ENCODE measurements at regions not wholly inside any gene's neighbourhood (a gene's known extent, or its start where the extent isn't known, plus 50 kb on each side); places are given as distances from the start of the nearest gene placed in this dataset.
"Not testable (repeated sequence)": the region's sequence is repeated elsewhere in the genome, so short reads cannot be mapped to it uniquely, and the experiment has no call there.

- intact Hi-C loops (cut with DNase I): no loop called here
- 92 to 94% methylated on average over 4 of the region's 4 CpGs for WGBS, 2 donors
- Histone ChIP-seq H3K9me3 (ENCODE audit: control insufficient read depth, low read length) (no peaks in the 10 kb centered on the region), H3K4me1 (ENCODE audit: control insufficient read depth in 1 of 2, insufficient read depth in 2 of 2, low read length in 2 of 2) (no peaks in the 10 kb centered on the region), H3K27ac (ENCODE audit: low read depth in 1 of 2, low read length in 2 of 2) (no peak overlapping the region), H3K27me3 (ENCODE audit: control insufficient read depth in 1 of 2, insufficient read depth in 2 of 2, low read length in 1 of 2) (no peaks in the 10 kb centered on the region), H3K4me3 (ENCODE audit: low read length in 2 of 2) (no peak overlapping the region), H3K36me3 (ENCODE audit: control insufficient read depth in 1 of 2, insufficient read depth in 2 of 2, low read length in 1 of 2) (no peaks in the 10 kb centered on the region)
- DNase-seq (no peak), ATAC-seq (ENCODE audit: low FRiP score) (no peak)
Observed at GRCh38 chr10:30210296-30210695, 138.8 kb downstream of the MTPAP start.

DNA sequence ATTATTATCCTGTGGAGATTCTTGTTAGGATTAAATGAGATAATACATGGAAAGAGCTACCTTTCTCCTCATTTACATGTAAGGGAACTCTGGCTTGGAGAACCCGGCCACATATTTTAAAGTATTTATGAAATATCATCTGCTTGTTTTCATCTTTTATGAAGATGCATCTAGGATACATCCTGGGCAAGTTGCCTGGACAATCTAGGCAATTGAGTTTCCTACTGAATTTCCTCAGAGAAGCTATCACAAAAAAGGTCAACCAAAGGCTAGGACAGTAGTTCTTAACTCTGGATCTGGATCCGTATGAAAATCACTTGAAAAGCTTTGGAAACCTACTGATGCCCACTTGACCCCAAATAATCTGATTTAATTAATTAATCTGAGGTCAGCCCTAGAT lies 140.7 kb downstream of the MTPAP start:
- Histone ChIP-seq H3K36me3 (ENCODE audit: control insufficient read depth in 1 of 2, insufficient read depth in 2 of 2, low read length in 1 of 2) (no peaks in the 10 kb centered on the region), H3K4me3 (ENCODE audit: low read length in 2 of 2) (no peak overlapping the region), H3K4me1 (ENCODE audit: control insufficient read depth in 1 of 2, insufficient read depth in 2 of 2, low read length in 2 of 2) (no peaks in the 10 kb centered on the region), H3K27ac (ENCODE audit: low read depth in 1 of 2, low read length in 2 of 2) (no peak overlapping the region), H3K27me3 (ENCODE audit: control insufficient read depth in 1 of 2, insufficient read depth in 2 of 2, low read length in 1 of 2) (no peaks in the 10 kb centered on the region), H3K9me3 (ENCODE audit: control insufficient read depth, low read length) (no peaks in the 10 kb centered on the region)
- 92 to 94% methylated on average over 2 of the region's 2 CpGs for WGBS, 2 donors
- intact Hi-C loops (cut with DNase I): no loop called here
- DNase-seq (no peak), ATAC-seq (ENCODE audit: low FRiP score) (no peak)

DNA sequence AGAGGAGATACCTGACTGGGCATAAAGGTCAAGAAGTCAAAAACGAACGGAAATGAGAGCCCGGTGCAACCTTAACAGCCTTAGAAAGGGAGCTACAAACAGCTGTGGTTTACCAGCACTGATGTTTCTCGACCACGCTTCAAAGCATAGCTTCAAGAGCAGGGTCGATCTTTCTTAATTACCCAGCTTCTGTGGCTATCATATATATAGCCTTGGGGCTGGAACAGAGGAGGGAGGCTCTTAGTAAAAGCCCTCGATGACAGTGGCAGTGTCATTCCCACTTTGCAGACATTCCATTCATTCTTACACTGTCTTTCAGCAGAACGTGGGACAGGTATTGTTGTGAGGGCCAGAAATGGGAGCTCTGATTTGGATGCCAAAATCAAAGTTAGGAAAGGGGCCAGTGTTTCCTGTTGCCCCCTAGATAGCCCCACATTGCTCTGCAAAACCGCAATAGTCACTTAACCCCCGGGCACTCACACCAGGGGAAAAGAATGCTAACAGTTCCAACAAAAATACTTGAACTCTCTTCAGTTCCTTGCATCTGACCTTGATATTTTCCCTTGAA lies 141.5 kb downstream of the MTPAP start:
- DNase-seq (no peak), ATAC-seq (ENCODE audit: low FRiP score) (no peak)
- Histone ChIP-seq H3K4me3 (ENCODE audit: low read length in 2 of 2) (no peak overlapping the region), H3K36me3 (ENCODE audit: control insufficient read depth in 1 of 2, insufficient read depth in 2 of 2, low read length in 1 of 2) (no peaks in the 10 kb centered on the region), H3K4me1 (ENCODE audit: control insufficient read depth in 1 of 2, insufficient read depth in 2 of 2, low read length in 2 of 2) (no peaks in the 10 kb centered on the region), H3K27me3 (ENCODE audit: control insufficient read depth in 1 of 2, insufficient read depth in 2 of 2, low read length in 1 of 2) (no peaks in the 10 kb centered on the region), H3K9me3 (ENCODE audit: control insufficient read depth, low read length) (no peaks in the 10 kb centered on the region), H3K27ac (ENCODE audit: low read depth in 1 of 2, low read length in 2 of 2) (no peak overlapping the region)
- 40 to 41% methylated on average over 10 of the region's 10 CpGs for WGBS, 2 donors
- intact Hi-C loops (cut with DNase I): no loop called here

GRCh38 chr10:30200017-30200415 lies 140.6 kb upstream of the JCAD start:
- Histone ChIP-seq H3K4me3 (ENCODE audit: low read length in 2 of 2) (no peak overlapping the region), H3K27me3 (ENCODE audit: control insufficient read depth in 1 of 2, insufficient read depth in 2 of 2, low read length in 1 of 2) (no peaks in the 10 kb centered on the region), H3K4me1 (ENCODE audit: control insufficient read depth in 1 of 2, insufficient read depth in 2 of 2, low read length in 2 of 2) (no peaks in the 10 kb centered on the region), H3K27ac (ENCODE audit: low read depth in 1 of 2, low read length in 2 of 2) (no peak overlapping the region), H3K36me3 (ENCODE audit: control insufficient read depth in 1 of 2, insufficient read depth in 2 of 2, low read length in 1 of 2) (no peaks in the 10 kb centered on the region), H3K9me3 (ENCODE audit: control insufficient read depth, low read length) (no peaks in the 10 kb centered on the region)
- DNase-seq (no peak), ATAC-seq (ENCODE audit: low FRiP score) (no peak)
- 82 to 84% methylated on average over 4 of the region's 4 CpGs for WGBS, 2 donors
- intact Hi-C loops (cut with DNase I): no loop called here

GRCh38 chr10:30199376-30200016 lies 140.1 kb upstream of the JCAD start:
- intact Hi-C loops (cut with DNase I): no loop called here
- Histone ChIP-seq H3K4me1 (ENCODE audit: control insufficient read depth in 1 of 2, insufficient read depth in 2 of 2, low read length in 2 of 2) (no peaks in the 10 kb centered on the region), H3K27ac (ENCODE audit: low read depth in 1 of 2, low read length in 2 of 2) (no peak overlapping the region), H3K27me3 (ENCODE audit: control insufficient read depth in 1 of 2, insufficient read depth in 2 of 2, low read length in 1 of 2) (no peaks in the 10 kb centered on the region), H3K9me3 (ENCODE audit: control insufficient read depth, low read length) (no peaks in the 10 kb centered on the region), H3K4me3 (ENCODE audit: low read length in 2 of 2) (no peak overlapping the region), H3K36me3 (ENCODE audit: control insufficient read depth in 1 of 2, insufficient read depth in 2 of 2, low read length in 1 of 2) (no peaks in the 10 kb centered on the region)
- ATAC-seq (ENCODE audit: low FRiP score) (no peak), DNase-seq (no peak)
- WGBS, 2 donors: 76% methylated on average over 6 of the region's 6 CpGs

DNA sequence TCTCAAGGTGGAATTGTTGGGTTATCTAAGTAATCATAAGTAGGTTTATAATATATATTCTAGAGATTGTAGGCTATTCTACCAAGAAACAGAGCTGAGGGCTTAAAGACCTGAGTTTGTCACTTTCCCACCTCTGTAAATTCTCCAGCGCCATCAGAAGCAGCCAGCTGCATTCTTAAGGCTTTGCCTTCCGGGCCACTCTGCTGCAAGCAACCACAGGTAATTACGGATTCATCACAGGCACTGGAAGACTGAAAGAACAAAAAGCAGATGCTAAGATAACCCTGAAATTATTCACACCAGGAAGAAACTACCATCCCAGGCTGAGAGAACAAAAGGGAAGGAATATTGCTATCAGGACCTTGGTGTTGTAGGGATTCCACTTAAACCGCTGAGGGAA lies 137.8 kb upstream of the JCAD start:
- Histone ChIP-seq H3K27ac (ENCODE audit: low read depth in 1 of 2, low read length in 2 of 2) (no peak overlapping the region), H3K27me3 (ENCODE audit: control insufficient read depth in 1 of 2, insufficient read depth in 2 of 2, low read length in 1 of 2) (no peaks in the 10 kb centered on the region), H3K9me3 (ENCODE audit: control insufficient read depth, low read length) (no peaks in the 10 kb centered on the region), H3K4me1 (ENCODE audit: control insufficient read depth in 1 of 2, insufficient read depth in 2 of 2, low read length in 2 of 2) (no peaks in the 10 kb centered on the region), H3K36me3 (ENCODE audit: control insufficient read depth in 1 of 2, insufficient read depth in 2 of 2, low read length in 1 of 2) (no peaks in the 10 kb centered on the region), H3K4me3 (ENCODE audit: low read length in 2 of 2) (no peak overlapping the region)
- DNase-seq (no peak), ATAC-seq (ENCODE audit: low FRiP score) (no peak)
- WGBS, 2 donors: 88% methylated on average over 4 of the region's 4 CpGs
- intact Hi-C loops (cut with DNase I): no loop called here

- H3K27me3 ChIP-seq (ENCODE audit: control insufficient read depth in 1 of 2, insufficient read depth in 2 of 2, low read length in 1 of 2); ATAC-seq (ENCODE audit: low FRiP score); H3K27ac ChIP-seq (ENCODE audit: low read depth in 1 of 2, low read length in 2 of 2); DNase-seq; intact Hi-C loops (cut with DNase I); H3K4me3 ChIP-seq (ENCODE audit: low read length in 2 of 2); H3K36me3 ChIP-seq (ENCODE audit: control insufficient read depth in 1 of 2, insufficient read depth in 2 of 2, low read length in 1 of 2); H3K9me3 ChIP-seq (ENCODE audit: control insufficient read depth, low read length); H3K4me1 ChIP-seq (ENCODE audit: control insufficient read depth in 1 of 2, insufficient read depth in 2 of 2, low read length in 2 of 2): not testable (repeated sequence)
- WGBS, 2 donors: 77 to 88% methylated on average over 2 of the region's 2 CpGs
Observed at GRCh38 chr10:30196559-30196958, 137.2 kb upstream of the JCAD start.

- Histone ChIP-seq H3K27ac (ENCODE audit: low read depth in 1 of 2, low read length in 2 of 2) (no peak overlapping the region), H3K9me3 (ENCODE audit: control insufficient read depth, low read length) (no peaks in the 10 kb centered on the region), H3K36me3 (ENCODE audit: control insufficient read depth in 1 of 2, insufficient read depth in 2 of 2, low read length in 1 of 2) (no peaks in the 10 kb centered on the region), H3K27me3 (ENCODE audit: control insufficient read depth in 1 of 2, insufficient read depth in 2 of 2, low read length in 1 of 2) (no peaks in the 10 kb centered on the region), H3K4me3 (ENCODE audit: low read length in 2 of 2) (no peak overlapping the region), H3K4me1 (ENCODE audit: control insufficient read depth in 1 of 2, insufficient read depth in 2 of 2, low read length in 2 of 2) (no peaks in the 10 kb centered on the region)
- no peak for DNase-seq
- WGBS, 2 donors: 89 to 90% methylated on average over 5 of the region's 5 CpGs
- no peak for ATAC-seq (ENCODE audit: low FRiP score)
- intact Hi-C loops (cut with DNase I): no loop called here
Observed at GRCh38 chr10:30192846-30193608, 133.6 kb upstream of the JCAD start.

Data from aorta (tissue), 5 donors.